Smooth muscle cell (in vitro differentiated cells): ENCODE measurements at regions not wholly inside any gene's neighbourhood (a gene's known extent, or its start where the extent isn't known, plus 50 kb on each side); places are given as distances from the start of the nearest gene placed in this dataset.

Experiments
- DNase-seq: peaks from one replicate; lab custom pipeline; 2025; ENCODE audit not compliant: unreplicated experiment; lab: John Stamatoyannopoulos, UW
- H2AFZ ChIP-seq: fragments of 200-600 bp; sonication (generic); 2 replicates; pipeline ENCODE4 v1.6.0; 2016; ENCODE audit warnings: antibody characterized with exemption, low read depth, mild to moderate bottlenecking
- H3F3A ChIP-seq: fragments of 200-600 bp; sonication (generic); 2 replicates; pipeline ENCODE4 v1.6.0; 2017; ENCODE audit warnings: antibody characterized with exemption, low read depth
- H3K27ac ChIP-seq: fragments of 200-600 bp; sonication (generic); 2 replicates; pipeline ENCODE4 v1.5.1; 2016; ENCODE audit warnings: low read depth, mild to moderate bottlenecking
- H3K27me3 ChIP-seq: fragments of 200-600 bp; sonication (generic); 2 replicates; pipeline ENCODE4 v1.6.1; 2016; ENCODE audit warnings: low read depth, mild to moderate bottlenecking
- H3K36me3 ChIP-seq: fragments of 200-600 bp; sonication (generic); 2 replicates; pipeline ENCODE4 v1.5.1; 2016; ENCODE audit warnings: low read depth
- H3K4me1 ChIP-seq: fragments of 200-600 bp; sonication (generic); 2 replicates; pipeline ENCODE4 v1.5.1; 2016; ENCODE audit warnings: low read depth
- H3K4me2 ChIP-seq: fragments of 200-600 bp; sonication (generic); 2 replicates; pipeline ENCODE4 v1.6.0; 2016; ENCODE audit warnings: mild to moderate bottlenecking
- H3K4me3 ChIP-seq: fragments of 200-600 bp; sonication (generic); 2 replicates; pipeline ENCODE4 v1.5.1; 2016; ENCODE audit warnings: mild to moderate bottlenecking
- H3K79me2 ChIP-seq: fragments of 200-600 bp; sonication (generic); 2 replicates; pipeline ENCODE4 v1.6.0; 2016; ENCODE audit warnings: low read depth, mild to moderate bottlenecking
- H3K9ac ChIP-seq: fragments of 200-600 bp; sonication (generic); 2 replicates; pipeline ENCODE4 v1.6.0; 2016; ENCODE audit warnings: low read depth
- H3K9me3 ChIP-seq: fragments of 200-600 bp; sonication (generic); replicated peaks from 2 replicates; pipeline ENCODE4 v1.5.1; 2016; ENCODE audit warnings: low read depth
- H4K20me1 ChIP-seq: fragments of 200-600 bp; sonication (generic); 2 replicates; pipeline ENCODE4 v1.6.0; 2016; ENCODE audit warnings: low read depth
- CTCF ChIP-seq: fragments of 200-600 bp; sonication (generic); IDR thresholded peaks from 2 replicates; pipeline ENCODE4 v1.5.1; 2017; ENCODE audit warnings: borderline replicate concordance, mild to moderate bottlenecking, antibody characterized with exemption; ENCODE audit not compliant: insufficient read depth, poor library complexity, severe bottlenecking
- whole genome bisulfite sequencing: methylation state at CpG from one replicate; pipeline ENCODE4 v1.1.7; 2016; ENCODE audit warnings: low lambda C conversion rate; 5-methylcytosine and 5-hydroxymethylcytosine counted together

- WGBS = 71% methylated on average over 19 of the region's 20 CpGs
Measured at GRCh38 chr1:22212400-22213233, 69.7 kb upstream of the WNT4 start.

DNA sequence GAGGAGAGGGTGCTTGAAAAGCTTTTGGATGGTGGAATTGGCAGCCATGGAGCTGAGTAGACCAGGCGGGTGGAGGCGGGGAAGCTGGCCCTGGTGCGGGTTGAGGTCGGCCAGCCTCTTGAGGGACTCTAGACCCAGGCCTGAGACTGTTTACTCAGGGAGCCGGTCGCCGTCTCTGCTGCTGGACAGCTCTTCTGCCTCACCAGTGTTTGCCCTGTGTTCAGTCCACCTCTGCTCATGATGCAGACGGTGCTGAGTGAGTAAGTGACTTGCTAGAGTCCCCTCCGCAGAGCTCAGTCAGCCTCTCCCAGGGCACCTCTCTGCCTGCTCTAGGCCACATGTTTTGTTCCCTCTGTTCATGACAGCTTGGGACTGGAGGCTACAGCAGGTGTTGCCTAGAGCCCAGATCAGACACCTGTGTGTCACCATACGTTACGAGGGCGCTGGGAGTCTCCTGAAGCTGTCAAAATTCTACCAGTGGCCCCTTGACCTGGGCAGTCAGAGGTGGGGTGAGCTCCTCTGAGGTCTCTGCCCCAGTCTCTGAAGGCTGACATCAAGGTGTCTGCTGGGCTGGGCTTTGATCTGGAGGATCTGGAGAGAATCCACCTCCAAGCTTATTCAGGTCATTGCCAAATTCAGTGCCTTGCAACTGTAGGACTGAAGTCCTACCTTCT, 73.5 kb upstream of the WNT4 start:
- Histone ChIP-seq H4K20me1 (no peaks in the 10 kb centered on the region), H2AFZ (no peak overlapping the region), H3K4me3 (no peak overlapping the region), H3K27ac (no peak overlapping the region), H3K79me2 (no peaks in the 10 kb centered on the region), H3K36me3 (no peaks in the 10 kb centered on the region), H3K4me2 (no peak overlapping the region), H3K9me3 (no peaks in the 10 kb centered on the region), H3K9ac (no peak overlapping the region), H3F3A (no peaks in the 10 kb centered on the region), H3K4me1 (no peaks in the 10 kb centered on the region), H3K27me3 (peaks cover 34% of the 10 kb centered on the region)
- WGBS = 77% methylated on average over 12 of the region's 12 CpGs
- no peak for TF ChIP-seq CTCF
- no peak for DNase-seq

More at GRCh38 chr1:22212400-22213233, 69.7 kb upstream of the WNT4 start:
- no peaks in the 10 kb centered on the region for H3K9me3 ChIP-seq
- H3K79me2 ChIP-seq = no peaks in the 10 kb centered on the region
- H3K27ac ChIP-seq = no peak overlapping the region
- H3K9ac ChIP-seq = no peak overlapping the region
- H3F3A ChIP-seq = no peaks in the 10 kb centered on the region
- no peaks in the 10 kb centered on the region for H4K20me1 ChIP-seq
- DNase-seq = no peak
- no peak overlapping the region for H3K4me3 ChIP-seq
- TF ChIP-seq CTCF = no peak
- H3K4me1 ChIP-seq = peaks cover 6% of the 10 kb centered on the region
- H3K27me3 ChIP-seq = peaks cover 66% of the 10 kb centered on the region
- no peak overlapping the region for H3K4me2 ChIP-seq
- H3K36me3 ChIP-seq = no peaks in the 10 kb centered on the region
- H2AFZ ChIP-seq = no peak overlapping the region

DNA sequence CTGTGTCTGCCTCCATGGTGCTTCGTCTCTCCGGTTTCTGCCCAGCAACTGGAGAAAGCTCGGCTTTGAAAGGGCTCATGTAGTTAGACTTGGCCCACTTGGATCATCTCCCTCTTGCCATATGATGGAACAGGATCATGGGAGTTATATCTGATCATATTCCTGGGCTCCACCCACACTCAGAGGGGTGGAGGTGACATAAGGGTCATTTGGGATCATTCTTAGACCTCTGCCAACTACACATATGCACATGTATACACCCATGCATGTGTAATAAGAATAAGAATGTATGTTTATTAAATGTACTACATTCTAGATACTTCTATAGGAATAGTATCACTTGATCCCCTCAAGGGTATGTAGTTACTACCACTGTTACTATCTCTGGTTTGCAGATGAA, 74.1 kb upstream of the WNT4 start:
- Histone ChIP-seq H3K9me3 (no peaks in the 10 kb centered on the region), H3F3A (no peaks in the 10 kb centered on the region), H4K20me1 (no peaks in the 10 kb centered on the region), H3K79me2 (no peaks in the 10 kb centered on the region), H3K27ac (no peak overlapping the region), H3K36me3 (no peaks in the 10 kb centered on the region), H2AFZ (no peak overlapping the region), H3K9ac (no peak overlapping the region), H3K4me1 (no peaks in the 10 kb centered on the region), H3K4me2 (no peak overlapping the region), H3K27me3 (peaks cover 30% of the 10 kb centered on the region), H3K4me3 (no peak overlapping the region)
- DNase-seq = no peak
- no peak for TF ChIP-seq CTCF
- 82% methylated on average over 3 of the region's 3 CpGs for WGBS
